ENCODE measurements at regions not wholly inside any gene's neighbourhood (a gene's known extent, or its start where the extent isn't known, plus 50 kb on each side); places are given as distances from the start of the nearest gene placed in this dataset.

DNA sequence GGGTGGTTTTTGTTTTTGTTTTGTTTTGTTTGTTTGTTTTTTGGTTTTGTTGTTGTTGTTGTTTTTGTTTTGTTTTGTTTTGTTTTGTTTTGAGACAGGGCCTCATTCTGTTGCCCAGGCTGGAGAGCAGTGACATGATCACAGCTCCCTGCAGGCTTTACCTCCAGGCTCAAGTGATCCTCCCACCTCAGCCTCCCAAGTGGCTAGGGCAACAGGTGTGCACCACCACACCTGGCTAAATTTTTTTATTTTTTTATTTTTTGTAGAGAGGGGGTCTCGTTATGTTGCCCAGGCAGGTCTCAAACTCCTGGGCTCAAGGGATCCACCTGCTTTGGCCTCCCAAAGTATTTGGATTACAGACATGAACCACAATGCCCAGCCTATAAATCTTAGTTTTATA is 115.9 kb upstream of the NFE2L3 start:
- Mint-ChIP-seq H3K4me3 (ENCODE audit: unreplicated experiment) (no peak overlapping the region), H3K27me3 (ENCODE audit: unreplicated experiment) (peaks cover 3% of the 10 kb centered on the region), H3K9me3 (ENCODE audit: unreplicated experiment) (no peaks in the 10 kb centered on the region), H3K36me3 (ENCODE audit: low read depth, unreplicated experiment) (no peaks in the 10 kb centered on the region), H3K4me1 (ENCODE audit: unreplicated experiment) (peaks cover 2% of the 10 kb centered on the region), H3K27ac (ENCODE audit: unreplicated experiment) (no peak overlapping the region)
- DNase-seq (ENCODE audit: low spot score), result no peak
- TF ChIP-seq, protein P1, sequence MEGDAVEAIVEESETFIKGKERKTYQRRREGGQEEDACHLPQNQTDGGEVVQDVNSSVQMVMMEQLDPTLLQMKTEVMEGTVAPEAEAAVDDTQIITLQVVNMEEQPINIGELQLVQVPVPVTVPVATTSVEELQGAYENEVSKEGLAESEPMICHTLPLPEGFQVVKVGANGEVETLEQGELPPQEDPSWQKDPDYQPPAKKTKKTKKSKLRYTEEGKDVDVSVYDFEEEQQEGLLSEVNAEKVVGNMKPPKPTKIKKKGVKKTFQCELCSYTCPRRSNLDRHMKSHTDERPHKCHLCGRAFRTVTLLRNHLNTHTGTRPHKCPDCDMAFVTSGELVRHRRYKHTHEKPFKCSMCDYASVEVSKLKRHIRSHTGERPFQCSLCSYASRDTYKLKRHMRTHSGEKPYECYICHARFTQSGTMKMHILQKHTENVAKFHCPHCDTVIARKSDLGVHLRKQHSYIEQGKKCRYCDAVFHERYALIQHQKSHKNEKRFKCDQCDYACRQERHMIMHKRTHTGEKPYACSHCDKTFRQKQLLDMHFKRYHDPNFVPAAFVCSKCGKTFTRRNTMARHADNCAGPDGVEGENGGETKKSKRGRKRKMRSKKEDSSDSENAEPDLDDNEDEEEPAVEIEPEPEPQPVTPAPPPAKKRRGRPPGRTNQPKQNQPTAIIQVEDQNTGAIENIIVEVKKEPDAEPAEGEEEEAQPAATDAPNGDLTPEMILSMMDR (IDR thresholded peaks at IDR 0.05; ENCODE audit: unreplicated experiment), result no peak

DNA sequence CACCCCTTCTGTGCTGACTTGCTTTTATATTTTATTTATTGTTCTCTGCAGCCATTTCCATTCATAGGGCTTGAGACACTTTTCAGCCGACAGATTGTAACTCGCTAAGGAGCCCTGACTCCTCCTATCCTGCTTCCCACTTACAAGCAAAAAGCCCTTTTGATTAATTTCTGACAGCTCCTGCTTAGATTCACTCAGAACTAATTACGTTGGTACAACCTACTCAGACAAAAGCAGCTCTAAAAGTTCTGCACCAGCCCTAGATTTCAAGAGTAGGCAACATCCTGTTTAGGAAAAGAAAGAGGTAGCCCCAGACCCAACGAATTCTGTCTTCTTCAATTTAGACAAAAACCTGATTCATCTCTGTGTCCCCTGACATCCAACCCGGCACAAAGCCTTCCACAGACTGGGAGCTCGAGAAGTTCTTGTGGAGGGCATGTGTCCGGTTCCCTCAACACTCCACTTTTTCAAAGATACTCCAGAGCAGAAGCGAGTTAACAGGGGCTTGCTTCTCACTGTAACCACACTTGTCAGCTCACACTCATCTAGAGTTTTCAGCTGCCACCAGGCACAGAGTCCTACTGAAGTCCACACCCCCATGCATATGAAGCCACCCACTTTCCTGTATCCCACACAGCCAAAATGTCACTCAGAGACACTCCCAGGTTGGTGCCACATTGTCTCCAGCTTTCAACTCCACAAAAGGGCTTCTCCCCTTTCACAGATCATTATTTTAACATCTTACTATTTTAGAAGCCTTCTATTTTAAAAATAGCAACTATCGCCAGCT is 113.6 kb upstream of the NFE2L3 start:
- DNase-seq (ENCODE audit: low spot score), result no peak
- Mint-ChIP-seq H3K36me3 (ENCODE audit: low read depth, unreplicated experiment) (no peaks in the 10 kb centered on the region), H3K4me3 (ENCODE audit: unreplicated experiment) (no peak overlapping the region), H3K27ac (ENCODE audit: unreplicated experiment) (no peak overlapping the region), H3K4me1 (ENCODE audit: unreplicated experiment) (peaks cover 2% of the 10 kb centered on the region), H3K9me3 (ENCODE audit: unreplicated experiment) (no peaks in the 10 kb centered on the region), H3K27me3 (ENCODE audit: unreplicated experiment) (peaks cover 3% of the 10 kb centered on the region)
- TF ChIP-seq, protein P1 (IDR thresholded peaks at IDR 0.05; ENCODE audit: unreplicated experiment), result no peak

DNA sequence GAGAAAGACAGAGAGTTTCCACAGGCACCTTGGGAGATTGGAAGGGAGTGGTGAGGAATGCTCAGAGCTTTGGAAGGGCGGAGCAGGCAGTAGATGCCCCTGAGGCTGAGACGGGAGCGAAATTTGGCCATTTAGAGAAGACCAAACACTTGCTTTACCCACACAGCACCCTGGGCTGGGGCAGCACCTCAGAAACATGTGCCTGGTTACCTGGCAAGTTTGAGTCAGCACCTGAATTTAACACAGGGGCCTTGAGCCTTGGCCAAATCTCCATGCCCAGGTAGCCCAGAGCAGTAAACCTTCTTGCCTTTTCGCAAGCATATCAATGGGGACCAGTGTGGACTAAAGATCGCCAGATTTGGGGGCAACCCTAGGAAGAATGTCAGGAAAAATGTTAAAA is 111.9 kb upstream of the NFE2L3 start:
- Mint-ChIP-seq H3K4me1 (ENCODE audit: unreplicated experiment) (peaks cover 5% of the 10 kb centered on the region), H3K27me3 (ENCODE audit: unreplicated experiment) (peaks cover 5% of the 10 kb centered on the region), H3K27ac (ENCODE audit: unreplicated experiment) (no peak overlapping the region), H3K4me3 (ENCODE audit: unreplicated experiment) (no peak overlapping the region), H3K9me3 (ENCODE audit: unreplicated experiment) (no peaks in the 10 kb centered on the region), H3K36me3 (ENCODE audit: low read depth, unreplicated experiment) (no peaks in the 10 kb centered on the region)
- no peak for DNase-seq (ENCODE audit: low spot score)
- TF ChIP-seq, protein P1 (IDR thresholded peaks at IDR 0.05; ENCODE audit: unreplicated experiment), result no peak

DNA sequence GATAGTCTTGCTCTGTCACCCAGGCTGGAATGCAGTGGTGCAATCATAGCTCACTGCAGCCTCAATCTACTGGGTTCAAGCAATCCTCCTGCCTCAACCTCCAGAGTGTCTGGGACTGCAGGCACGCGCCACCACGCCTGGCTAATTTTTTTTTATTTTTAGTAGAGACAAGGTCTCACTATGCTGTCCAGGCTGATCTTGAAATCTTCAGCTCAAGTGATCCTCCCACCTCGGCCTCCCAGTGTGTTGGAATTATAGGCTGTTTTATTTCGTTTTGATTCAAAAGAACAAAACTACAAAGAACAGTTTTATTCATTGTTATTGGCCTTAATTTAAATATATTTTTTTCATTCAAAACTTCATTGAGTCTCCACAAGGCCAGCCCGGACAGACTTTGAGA is 109.8 kb upstream of the NFE2L3 start:
- TF ChIP-seq, protein P1 (IDR thresholded peaks at IDR 0.05; ENCODE audit: unreplicated experiment), result no peak
- Mint-ChIP-seq H3K27ac (ENCODE audit: unreplicated experiment) (no peak overlapping the region), H3K36me3 (ENCODE audit: low read depth, unreplicated experiment) (no peaks in the 10 kb centered on the region), H3K27me3 (ENCODE audit: unreplicated experiment) (peaks cover 2% of the 10 kb centered on the region), H3K9me3 (ENCODE audit: unreplicated experiment) (no peaks in the 10 kb centered on the region), H3K4me3 (ENCODE audit: unreplicated experiment) (no peak overlapping the region), H3K4me1 (ENCODE audit: unreplicated experiment) (peaks cover 8% of the 10 kb centered on the region)
- DNase-seq (ENCODE audit: low spot score), result no peak

DNA sequence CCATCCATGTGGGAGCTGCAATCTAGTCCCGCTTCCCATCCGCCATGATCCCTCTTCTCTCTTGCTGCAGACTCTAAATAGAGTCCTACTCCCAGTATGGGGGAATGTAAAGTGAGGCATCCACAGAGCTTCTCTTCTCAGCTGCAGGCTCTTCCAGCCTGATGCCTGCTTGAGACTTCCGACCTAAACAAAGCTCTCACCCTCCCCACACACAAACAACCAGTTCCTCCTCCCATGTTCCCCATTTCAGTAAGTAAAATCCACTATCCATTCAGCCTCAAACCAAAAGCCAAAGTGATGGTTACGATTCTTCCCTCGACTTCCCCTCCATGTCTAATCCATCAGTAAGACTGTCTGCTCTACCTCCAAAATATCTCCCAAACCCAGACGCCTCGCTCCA is 108.2 kb upstream of the NFE2L3 start:
- Mint-ChIP-seq H3K27ac (ENCODE audit: unreplicated experiment) (no peak overlapping the region), H3K36me3 (ENCODE audit: low read depth, unreplicated experiment) (no peaks in the 10 kb centered on the region), H3K4me3 (ENCODE audit: unreplicated experiment) (no peak overlapping the region), H3K9me3 (ENCODE audit: unreplicated experiment) (no peaks in the 10 kb centered on the region), H3K27me3 (ENCODE audit: unreplicated experiment) (peaks cover 2% of the 10 kb centered on the region), H3K4me1 (ENCODE audit: unreplicated experiment) (peaks cover 8% of the 10 kb centered on the region)
- TF ChIP-seq, protein P1 (IDR thresholded peaks at IDR 0.05; ENCODE audit: unreplicated experiment), result no peak
- no peak for DNase-seq (ENCODE audit: low spot score)
